Epidermal melanocyte (primary cell): ENCODE measurements at regions not wholly inside any gene's neighbourhood (a gene's known extent, or its start where the extent isn't known, plus 50 kb on each side); places are given as distances from the start of the nearest gene placed in this dataset.

Experiments
- DNase-seq: peaks from one replicate; pipeline ENCODE4 v3.0.0; 2011; ENCODE audit warnings: low spot score; ENCODE audit not compliant: insufficient read length

- DNase-seq, result no peak
Observed at GRCh38 chr11:127620671-127621070, 620.1 kb upstream of the KIRREL3 start.

GRCh38 chr11:127619946-127620345 lies 619.4 kb upstream of the KIRREL3 start:
- no peak for DNase-seq

- DNase-seq, result no peak
Observed at GRCh38 chr11:127618721-127619120, 618.2 kb upstream of the KIRREL3 start.

- no peak for DNase-seq
Observed at GRCh38 chr11:127616158-127616557, 615.6 kb upstream of the KIRREL3 start.

GRCh38 chr11:127612607-127613006 lies 612.0 kb upstream of the KIRREL3 start:
- DNase-seq, result no peak

- no peak for DNase-seq
Observed at GRCh38 chr11:127609025-127609773, 608.6 kb upstream of the KIRREL3 start.

GRCh38 chr11:127607487-127608085 lies 607.0 kb upstream of the KIRREL3 start:
- no peak for DNase-seq

- no peak for DNase-seq
Observed at GRCh38 chr11:127601578-127601977, 601.0 kb upstream of the KIRREL3 start.

- no peak for DNase-seq
Observed at GRCh38 chr11:127600674-127601073, 600.1 kb upstream of the KIRREL3 start.

GRCh38 chr11:127598476-127598875 lies 597.9 kb upstream of the KIRREL3 start:
- no peak for DNase-seq

- DNase-seq, result no peak
Observed at GRCh38 chr11:127596433-127596832, 595.9 kb upstream of the KIRREL3 start.

GRCh38 chr11:127592371-127592770 lies 591.8 kb upstream of the KIRREL3 start:
- no peak for DNase-seq

GRCh38 chr11:127590314-127590713 lies 589.7 kb upstream of the KIRREL3 start:
- no peak for DNase-seq

GRCh38 chr11:127588431-127588830 lies 587.9 kb upstream of the KIRREL3 start:
- no peak for DNase-seq

GRCh38 chr11:127587511-127587910 lies 586.9 kb upstream of the KIRREL3 start:
- no peak for DNase-seq

- no peak for DNase-seq
Observed at GRCh38 chr11:127576210-127576609, 575.6 kb upstream of the KIRREL3 start.

GRCh38 chr11:127574478-127574877 lies 573.9 kb upstream of the KIRREL3 start:
- no peak for DNase-seq

- no peak for DNase-seq
Observed at GRCh38 chr11:127568891-127569290, 568.3 kb upstream of the KIRREL3 start.

GRCh38 chr11:127567237-127567932 lies 566.8 kb upstream of the KIRREL3 start:
- no peak for DNase-seq

GRCh38 chr11:127564810-127565209 lies 564.2 kb upstream of the KIRREL3 start:
- no peak for DNase-seq

- DNase-seq, result no peak
Observed at GRCh38 chr11:127559978-127560377, 559.4 kb upstream of the KIRREL3 start.

- no peak for DNase-seq
Observed at GRCh38 chr11:127552446-127552845, 551.9 kb upstream of the KIRREL3 start.

GRCh38 chr11:127531167-127531566 lies 530.6 kb upstream of the KIRREL3 start:
- no peak for DNase-seq
